Head of caudate nucleus (tissue), 42 donors: ENCODE measurements at regions not wholly inside any gene's neighbourhood (a gene's known extent, or its start where the extent isn't known, plus 50 kb on each side); places are given as distances from the start of the nearest gene placed in this dataset.

Source experiments
- DNase-seq, 42 donors: peaks; one replicate each; pipeline versions ENCODE4 v3.0.0 to v3.0.0-alpha.2; 2020 to 2021; ENCODE audit warnings: mixed read lengths in 7 of 42
- intact Hi-C: fragments of 100-400 bp; cut with DNase I; formaldehyde crosslinking; loops from one replicate; pipeline ENCODE4 v1.15.0; 2022

DNA sequence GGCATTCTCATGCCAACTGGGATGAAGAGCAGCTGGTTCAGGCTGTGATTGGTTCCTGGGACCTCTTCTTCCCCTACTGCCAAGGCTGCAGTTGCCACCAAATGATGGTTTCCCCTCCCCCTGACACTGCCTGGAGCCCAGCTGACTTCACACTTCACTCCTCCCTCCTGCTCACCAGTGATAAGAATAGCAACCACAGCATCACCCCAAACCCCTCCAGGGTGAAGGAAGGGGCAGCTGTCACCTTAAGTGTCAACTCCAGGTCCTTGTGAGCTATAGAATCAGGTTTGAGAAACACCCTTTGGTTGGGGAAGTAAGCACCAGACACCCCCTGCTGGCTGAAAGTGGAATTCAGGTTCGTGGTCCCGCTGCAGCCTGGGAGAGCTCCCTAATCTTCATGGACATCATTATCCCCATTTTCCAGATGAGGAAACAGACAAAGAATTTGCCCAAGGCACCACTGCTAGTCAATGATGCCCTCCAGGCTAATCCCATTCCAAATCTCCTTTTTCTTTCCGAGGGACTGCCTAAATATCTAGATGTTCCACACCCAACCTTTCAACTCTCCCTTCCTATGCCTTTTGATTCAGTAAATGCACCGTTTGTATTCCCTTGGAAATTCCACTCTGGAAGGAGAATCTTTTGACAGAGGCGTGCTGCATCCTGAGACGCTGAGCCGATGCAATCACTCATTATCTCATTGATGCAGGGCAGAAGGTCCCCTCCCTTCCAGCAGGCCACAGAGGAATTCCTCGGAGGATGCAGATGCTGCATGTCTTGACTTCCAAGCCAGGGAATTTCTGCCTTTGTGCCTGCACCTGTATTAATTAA is 50.6 kb upstream of the UQCRFS1 start:
- DNase-seq = peak in 40 of 42 donors; percentile 36 to 87 (median 66)
- intact Hi-C loops = no loop called here

DNA sequence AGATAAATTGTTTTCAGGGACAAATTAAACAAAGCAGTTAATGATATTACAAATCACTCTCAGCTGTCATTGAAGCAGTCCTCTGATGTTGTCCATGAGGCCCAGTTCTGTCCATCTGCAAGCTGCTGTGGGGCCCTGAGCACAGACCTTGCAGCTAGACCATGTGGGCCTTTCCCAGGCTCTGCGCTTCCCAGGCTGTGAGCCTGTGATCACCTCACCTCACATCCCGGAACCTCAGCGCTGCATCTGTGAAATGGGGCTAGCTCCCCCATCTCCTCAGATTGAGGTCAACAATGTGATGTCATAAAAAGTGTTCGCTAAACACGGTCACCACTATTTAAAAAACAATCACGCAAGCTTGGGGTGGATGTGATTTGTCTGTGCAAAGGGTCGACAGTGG is 51.9 kb upstream of the UQCRFS1 start:
- intact Hi-C loops = no loop called here

DNA sequence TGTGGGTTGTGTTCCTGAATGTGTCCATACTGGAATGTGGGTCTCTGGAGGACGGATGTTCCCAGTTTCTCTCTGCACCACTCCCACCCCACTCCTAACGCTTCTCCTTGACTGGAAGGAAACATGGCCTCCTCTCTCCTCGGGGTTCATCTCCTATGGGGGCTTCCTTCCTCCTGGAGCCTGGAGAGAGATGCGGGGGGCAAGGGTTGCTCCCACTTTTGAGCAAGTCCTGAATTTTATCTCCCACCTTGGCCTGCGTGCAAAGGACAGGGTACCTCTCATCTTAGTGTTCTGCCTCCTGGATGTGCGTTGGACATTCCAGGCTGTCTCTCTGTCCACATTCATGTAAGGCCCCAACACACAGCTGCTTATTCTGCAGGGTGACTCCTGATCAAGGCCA is 52.5 kb upstream of the UQCRFS1 start:
- intact Hi-C loops = no loop called here

More for the DNA sequence above, 51.9 kb upstream of the UQCRFS1 start:
- no peak for DNase-seq

DNA sequence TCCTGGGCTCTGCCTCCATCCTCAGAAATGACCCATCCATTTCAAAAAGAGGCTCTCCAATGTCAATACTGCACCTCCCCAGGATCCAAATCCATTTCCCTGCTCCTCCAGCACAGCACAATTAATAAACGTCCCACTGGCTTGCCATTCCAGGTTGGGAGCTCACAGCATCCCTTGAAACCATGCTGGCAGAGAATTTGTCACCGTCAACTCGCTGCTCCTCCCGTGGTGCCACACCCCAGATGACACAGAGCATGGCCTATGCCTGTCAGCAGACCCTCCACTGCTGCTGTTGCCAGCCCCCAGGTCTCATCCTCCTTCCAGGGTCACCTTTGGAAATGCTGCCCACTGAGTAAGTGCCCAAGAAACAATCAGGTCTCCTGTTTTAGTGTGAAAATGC is 53.0 kb upstream of the UQCRFS1 start:
- DNase-seq = no peak
- intact Hi-C loops = no loop called here

More for the DNA sequence above, 52.5 kb upstream of the UQCRFS1 start:
- no peak for DNase-seq

DNA sequence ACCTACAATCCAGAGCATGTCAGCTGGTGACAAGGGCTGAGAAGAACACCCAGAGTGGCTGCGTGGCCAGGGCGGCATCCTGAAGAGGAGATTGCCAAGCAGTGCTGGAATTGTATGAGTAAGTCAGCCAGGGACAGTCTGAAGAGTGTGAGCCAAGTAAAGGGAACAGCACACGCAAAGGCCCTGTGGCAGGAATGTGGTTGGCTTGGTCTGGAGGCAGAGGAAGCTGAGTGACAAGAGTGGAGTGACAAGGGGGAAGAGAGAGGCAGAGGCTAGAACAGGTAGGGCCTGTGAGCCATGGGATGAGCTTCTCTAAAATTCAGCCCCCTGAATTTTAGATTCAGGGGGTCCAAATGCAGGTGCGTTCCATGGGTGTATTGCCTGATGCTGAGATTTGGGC is 53.7 kb upstream of the UQCRFS1 start:
- peak in 1 of 42 donors; percentile 20 for DNase-seq
- intact Hi-C loops = no loop called here

DNA sequence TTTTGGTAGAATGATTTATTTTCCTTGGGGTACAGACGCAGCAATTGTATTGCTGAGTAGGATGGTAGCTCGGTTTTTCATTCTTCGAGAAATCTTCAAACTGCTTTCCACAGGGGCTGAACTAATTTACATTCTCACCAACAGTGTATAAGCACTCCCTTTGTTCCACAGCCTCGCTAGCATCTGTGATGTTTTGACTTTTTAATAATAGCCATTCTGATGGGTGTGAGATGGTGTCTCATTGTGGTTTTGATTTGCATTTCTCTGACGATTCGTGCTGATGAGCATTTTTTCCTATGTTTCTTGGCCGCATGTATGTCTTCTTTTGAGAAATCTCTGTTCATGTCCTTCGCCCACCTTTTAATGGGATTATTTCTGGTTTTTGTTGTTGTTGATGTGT is 54.8 kb upstream of the UQCRFS1 start:
- intact Hi-C loops = no loop called here

DNA sequence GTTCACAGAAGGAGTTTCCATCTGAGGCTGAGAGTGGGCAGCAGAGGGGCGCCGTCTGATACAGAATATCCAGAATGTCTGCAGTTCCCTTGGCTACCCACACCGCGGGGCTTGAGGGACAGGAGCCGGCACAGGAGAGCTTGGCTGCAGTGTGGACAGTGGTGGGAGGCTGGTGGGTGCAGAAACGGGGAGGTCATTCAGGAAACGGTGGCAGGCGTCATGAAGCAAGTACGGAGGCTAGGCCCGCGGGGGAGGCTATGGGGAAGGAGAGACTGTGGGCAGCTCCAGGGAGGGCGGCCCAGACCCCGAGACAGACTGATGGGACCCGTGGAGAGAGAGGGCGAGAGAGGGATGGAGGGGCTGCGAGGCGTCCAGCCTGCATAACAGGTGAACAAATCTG is 55.2 kb upstream of the UQCRFS1 start:
- DNase-seq = peak in 3 of 42 donors; percentile 11 to 45 (median 12)
- intact Hi-C loops = no loop called here

More for the DNA sequence above, 54.8 kb upstream of the UQCRFS1 start:
- peak in 1 of 42 donors; percentile 43 for DNase-seq

DNA sequence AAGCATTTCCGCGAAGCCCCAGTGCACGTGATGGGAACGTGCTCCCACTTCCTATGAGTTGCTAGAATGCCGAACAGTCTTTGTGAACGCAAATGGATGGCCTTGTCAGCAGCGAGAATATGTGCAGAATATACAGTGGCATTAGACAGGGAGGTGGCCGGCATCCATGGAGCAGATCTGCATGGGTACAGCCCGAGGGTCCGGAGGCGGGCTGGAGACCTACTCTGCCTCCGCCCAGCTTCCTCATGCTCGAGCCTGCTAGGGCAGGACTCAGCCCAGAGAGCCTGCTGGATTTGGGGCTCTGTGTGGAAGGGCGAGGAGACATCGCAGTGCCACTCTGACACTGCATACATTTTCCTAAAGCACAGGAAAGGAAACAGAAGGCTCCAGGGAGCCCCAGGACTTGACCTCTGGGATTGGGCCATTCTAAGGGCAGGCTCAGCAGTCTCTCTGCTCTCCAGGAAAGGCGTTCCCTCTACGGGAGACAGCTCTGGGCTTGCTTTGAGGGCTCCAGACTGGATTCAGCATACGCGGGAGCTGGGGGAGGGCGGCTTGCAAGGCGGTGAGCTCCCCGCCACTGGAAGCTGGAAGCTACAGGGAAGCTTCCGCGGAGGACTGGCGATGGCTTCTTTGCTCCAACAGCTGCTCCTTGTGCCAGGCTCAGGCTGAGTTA is 55.9 kb upstream of the UQCRFS1 start:
- intact Hi-C loops = no loop called here
- DNase-seq = peak in 3 of 42 donors; percentile 12 to 38 (median 25)

DNA sequence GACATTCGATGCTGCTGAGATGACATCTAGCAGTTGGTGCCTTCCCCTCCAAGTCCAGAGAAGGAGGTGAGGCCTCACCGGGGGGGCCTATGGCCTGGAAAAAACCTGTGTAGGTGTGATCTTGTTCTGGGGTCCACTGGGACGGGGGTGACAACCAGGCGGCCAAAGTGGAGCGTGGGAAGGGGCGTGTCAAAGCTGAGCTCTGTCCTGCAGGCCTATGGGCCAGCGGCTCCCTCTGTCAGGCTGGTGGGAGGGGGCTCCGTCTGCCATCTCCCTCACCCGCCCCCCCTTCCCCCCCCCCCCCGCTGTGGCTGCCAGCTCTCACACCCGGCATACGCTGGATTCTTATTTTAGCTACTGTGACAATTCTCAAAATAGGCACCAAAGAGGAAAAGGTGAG is 56.7 kb upstream of the UQCRFS1 start:
- peak in 2 of 42 donors; percentile 2 to 9 for DNase-seq
- intact Hi-C loops = no loop called here

DNA sequence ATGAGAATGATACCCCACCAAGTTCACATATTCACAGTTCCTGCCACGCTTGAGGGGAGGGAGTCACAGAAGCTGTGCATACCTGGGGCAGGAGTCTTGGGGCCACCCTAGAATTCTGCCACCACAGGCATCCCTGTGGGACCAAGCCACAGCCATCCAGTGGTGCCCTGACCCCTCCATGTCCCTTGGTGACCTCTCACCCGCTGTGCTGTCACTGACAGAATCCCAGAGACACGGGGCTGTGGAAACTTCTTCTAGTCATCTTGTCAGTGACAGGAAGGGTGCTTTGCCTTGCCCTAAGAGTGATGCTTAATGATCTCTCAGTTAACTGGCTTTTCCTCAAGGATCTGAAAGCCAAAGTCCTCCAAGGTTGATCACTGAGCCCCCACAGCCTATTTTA is 58.4 kb upstream of the UQCRFS1 start:
- intact Hi-C loops = no loop called here
- DNase-seq = peak in 1 of 42 donors; percentile 8

DNA sequence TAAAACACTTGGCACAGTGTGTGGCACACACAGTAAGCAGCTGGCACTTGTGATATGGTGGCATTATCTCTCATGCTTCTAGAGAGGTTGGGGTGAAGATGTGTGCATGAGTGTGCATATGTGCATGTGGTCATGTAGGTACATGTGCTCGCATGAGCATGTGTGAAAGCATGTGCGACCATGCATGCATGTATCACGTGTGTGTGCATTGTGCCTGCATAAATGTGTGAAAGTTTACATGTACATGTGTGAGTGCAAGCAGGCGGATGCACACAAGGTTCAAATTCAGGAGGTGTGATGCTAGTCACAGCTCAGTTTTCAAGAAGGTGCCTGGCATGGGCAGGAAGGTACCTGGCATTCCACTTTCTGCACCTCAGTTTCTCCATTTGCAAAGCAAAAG is 59.0 kb upstream of the UQCRFS1 start:
- intact Hi-C loops = no loop called here
- DNase-seq = peak in 3 of 42 donors; percentile 5 to 6 (median 5)

DNA sequence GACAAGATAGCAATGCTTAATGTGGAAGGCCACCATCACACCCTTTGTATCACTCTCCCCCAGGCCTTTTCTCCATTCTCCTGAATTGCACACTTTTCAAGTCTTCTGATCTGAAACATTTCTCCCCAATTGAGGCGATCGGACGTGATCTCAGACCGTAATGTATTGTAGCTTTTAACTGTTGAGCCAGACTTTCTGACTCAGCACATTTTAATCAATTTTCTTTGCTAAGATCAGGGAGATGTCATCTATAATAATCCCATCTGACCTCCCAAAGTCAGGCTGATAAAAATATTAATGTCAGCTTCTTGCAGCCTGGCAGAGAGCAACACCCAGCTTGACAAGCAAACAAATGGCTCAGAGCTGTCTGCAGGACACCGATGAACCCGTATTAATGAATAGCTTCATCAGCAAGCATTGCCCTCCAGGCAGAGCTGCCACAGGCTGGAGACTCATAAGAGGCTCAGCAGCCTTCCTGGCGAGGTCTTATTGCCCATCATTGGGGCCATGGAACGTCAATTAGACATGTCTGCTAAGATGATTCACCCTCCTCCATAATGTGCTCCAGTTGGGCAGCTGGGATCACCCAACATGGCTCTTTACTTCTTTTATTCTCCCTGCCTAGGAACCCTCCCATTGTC is 60.2 kb upstream of the UQCRFS1 start:
- DNase-seq = peak in 3 of 42 donors; percentile 1 to 10 (median 1)
- intact Hi-C loops = no loop called here

DNA sequence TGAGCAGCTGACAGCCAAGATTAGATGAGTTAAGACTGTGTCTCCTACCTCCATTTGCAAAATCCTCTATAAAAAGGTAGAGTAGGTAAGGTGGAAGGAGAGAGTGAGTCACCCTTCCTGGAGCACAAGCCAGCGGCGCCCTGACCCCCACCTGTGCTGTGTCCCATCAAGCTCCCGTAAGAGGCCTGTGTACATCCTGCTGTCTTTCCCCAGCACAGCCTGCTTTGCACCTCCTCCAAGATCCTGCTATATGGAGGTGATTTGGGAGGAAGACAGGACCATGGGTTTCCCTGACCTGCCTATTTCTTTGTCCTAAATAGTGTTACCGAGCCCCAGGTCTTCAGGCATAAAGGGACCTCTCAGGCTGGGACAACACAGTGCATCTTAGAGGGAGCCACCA is 62.3 kb upstream of the UQCRFS1 start:
- intact Hi-C loops = no loop called here
- DNase-seq = peak in 4 of 42 donors; percentile 7 to 27 (median 16)

DNA sequence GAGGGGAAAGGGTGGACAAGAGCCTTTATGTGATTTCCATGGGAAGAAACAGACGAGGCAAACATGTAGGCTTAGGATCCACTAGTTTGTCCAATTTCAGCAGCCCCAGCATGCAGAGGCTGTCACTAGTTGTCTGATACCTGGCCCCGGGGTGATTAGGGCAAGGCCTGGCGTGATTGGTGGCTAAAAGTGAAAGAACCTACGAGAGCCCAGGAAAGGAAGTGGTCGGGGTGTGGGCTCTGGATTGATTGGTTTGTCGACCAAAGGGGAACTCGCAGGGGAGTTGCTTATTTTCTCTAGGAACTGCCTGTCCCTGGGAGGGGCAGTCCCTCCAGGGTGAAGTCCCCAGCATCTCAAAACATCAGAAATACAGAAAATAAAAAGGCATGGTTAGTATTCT is 64.2 kb upstream of the UQCRFS1 start:
- DNase-seq = peak in 13 of 42 donors; percentile 7 to 56 (median 30)
- intact Hi-C loops = no loop called here

DNA sequence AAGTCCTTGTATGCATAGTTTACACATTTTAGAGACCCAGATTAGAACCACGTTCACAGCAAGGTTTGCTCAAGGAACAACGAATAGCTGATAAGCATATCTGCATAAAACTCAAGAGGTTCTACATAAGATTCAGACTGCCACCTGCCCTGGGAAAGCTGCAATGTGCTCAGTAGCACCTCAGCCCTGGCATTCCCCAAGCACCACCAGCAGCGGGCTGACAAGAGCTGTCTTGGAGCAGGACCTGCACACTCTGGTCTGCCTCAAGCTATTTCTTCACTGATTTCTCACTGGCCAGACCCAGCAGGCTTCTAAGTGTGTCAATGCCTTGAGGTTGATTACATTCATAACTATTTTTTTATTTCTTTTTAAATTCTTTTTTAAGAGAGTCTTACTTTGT is 65.8 kb upstream of the UQCRFS1 start:
- DNase-seq = peak in 2 of 42 donors; percentile 14 to 17
- intact Hi-C loops = no loop called here

DNA sequence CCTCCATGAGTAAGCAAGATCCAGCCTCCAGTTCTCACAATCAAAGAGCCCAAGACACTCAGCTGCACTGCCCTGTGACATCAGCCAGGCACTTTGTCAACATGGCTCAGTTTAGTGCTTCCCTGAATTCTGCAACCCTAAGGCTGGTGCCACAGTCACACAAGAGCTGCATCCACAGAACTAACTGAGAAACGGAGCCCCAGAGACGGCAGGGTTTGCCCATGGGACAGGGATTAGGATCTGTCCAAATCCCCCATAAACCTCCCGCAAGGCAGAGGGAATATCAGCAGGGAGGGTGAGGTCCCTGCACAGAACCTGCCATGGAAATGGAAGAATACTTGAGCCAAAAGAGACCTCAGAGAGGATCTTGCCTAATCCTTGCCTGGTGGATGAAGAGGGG is 70.4 kb upstream of the UQCRFS1 start:
- DNase-seq = peak in 1 of 42 donors; percentile 2
- intact Hi-C loops = no loop called here

DNA sequence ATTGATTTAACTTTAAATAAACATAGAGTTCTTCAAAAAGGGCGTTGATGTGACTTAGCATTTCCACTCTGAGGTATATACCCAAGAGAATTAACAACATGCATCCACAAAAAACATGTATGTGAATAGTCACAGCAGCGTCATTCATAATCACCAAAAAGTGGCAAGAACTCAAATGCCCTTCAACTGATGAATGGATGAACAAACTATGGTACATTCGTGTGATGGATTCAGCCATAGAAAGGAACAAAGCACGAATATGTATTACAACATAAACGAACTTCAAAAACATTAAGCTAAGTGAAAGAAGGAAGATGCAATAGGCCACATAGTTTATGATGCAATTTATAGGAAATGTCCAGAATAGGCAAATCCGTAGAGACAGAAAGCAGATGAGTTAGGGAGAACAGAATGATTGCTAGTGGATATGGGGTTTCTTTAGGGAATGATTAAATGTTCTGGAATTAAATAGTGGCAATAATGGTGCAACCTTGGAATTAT is 72.3 kb upstream of the UQCRFS1 start:
- intact Hi-C loops = no loop called here
- DNase-seq = no peak

DNA sequence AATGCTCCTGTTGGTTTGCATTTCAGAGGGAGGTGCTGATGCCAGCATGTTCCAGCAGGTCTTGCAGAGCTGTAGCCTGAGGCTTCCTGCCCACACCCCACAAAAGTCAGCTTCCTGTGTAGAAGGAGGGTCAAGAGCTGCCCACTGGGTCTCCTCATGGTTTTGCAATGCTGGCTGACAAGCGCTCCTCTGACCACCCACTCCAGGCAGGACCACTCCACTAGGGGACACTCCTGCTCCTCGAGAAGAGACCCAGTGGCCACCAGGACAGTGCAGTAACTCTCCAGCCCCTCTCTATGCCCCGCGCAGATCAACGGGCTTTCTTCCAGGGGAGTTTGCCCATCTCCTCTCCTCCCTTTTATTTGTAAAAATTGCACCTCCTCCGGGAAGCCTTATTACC is 72.9 kb upstream of the UQCRFS1 start:
- intact Hi-C loops = no loop called here
- DNase-seq = peak in 34 of 42 donors; percentile 18 to 75 (median 46)

DNA sequence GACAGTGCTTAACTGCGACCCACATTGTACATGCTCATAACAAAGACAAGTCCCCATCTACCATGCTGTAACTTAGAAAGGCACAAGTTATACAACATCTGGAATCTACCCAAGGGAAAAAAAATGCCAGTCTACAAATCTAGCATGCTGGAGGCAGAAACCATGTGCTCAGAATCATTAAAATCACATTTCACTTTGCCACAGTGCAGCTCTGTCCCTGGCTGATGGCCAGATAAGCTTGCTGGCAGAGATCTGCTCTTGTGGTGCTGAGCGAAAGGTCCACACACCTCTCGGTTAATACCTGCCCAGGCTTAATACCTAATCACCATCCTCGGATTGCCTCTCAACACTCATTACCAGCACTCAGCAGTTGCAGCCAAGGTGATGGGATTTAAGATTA is 74.1 kb upstream of the UQCRFS1 start:
- DNase-seq = peak in 3 of 42 donors; percentile 7 to 40 (median 17)
- intact Hi-C loops = no loop called here

DNA sequence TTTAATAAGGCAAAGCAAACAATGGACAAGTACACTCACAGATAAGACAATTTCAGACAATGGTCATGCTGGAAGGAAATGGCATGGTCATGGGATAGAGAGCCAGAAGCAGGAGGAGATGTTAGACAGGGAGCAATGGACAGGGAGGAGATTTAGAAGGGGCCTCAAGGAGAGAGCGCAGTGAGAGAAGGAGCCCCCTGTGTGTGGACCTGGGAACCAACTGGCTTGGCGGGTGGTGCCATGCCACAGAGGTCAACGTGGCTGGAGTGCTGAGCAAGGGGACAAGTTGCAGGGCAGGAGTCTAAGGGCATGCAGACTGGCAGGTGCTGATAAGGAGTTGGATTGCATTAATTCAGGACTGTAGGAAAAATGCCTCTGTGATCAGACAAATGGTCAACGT is 75.3 kb upstream of the UQCRFS1 start:
- intact Hi-C loops = no loop called here
- peak in 2 of 42 donors; percentile 11 to 25 for DNase-seq
